ENCODE measurements at regions not wholly inside any gene's neighbourhood (a gene's known extent, or its start where the extent isn't known, plus 50 kb on each side); places are given as distances from the start of the nearest gene placed in this dataset.

DNA sequence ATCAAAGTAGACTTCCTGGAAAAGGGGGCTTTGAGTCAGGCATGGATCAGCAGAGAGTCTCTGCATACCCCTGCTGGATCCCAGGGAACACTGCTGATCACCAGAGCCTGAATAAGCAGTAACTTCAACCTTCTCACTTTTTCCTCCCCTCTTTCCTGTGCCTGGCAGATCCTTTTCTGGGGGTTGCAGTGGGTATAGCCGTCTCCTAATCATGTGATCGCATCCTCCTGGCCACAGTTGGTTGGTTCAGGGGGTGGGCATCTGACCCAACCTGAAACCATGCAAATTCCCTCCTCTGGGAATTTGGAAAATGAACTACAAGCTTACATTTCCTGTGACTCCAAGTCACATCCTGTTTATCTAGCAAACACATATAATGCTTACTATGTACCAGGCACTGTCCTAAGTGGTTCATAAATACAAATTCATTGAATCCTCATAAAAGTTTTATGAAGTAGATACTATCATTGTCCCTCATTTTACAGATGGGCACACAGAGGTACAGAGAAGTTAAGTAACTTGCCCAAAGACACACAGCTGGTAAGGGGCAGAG, 120.3 kb downstream of the AXIN2 start:
- no peak overlapping the region for H3K27ac ChIP-seq (ENCODE audit: poor library complexity, severe bottlenecking)
- H3K27me3 ChIP-seq (ENCODE audit: insufficient read depth, poor library complexity, severe bottlenecking), result peaks cover 4% of the 10 kb centered on the region
- no peak for ATAC-seq (ENCODE audit: low read depth)
- H3K9me3 ChIP-seq (ENCODE audit: severe bottlenecking), result no peaks in the 10 kb centered on the region
- DNase-seq (ENCODE audit: low spot score), result no peak
- H3K4me3 ChIP-seq (ENCODE audit: severe bottlenecking), result no peak overlapping the region
- TF ChIP-seq, protein P1, sequence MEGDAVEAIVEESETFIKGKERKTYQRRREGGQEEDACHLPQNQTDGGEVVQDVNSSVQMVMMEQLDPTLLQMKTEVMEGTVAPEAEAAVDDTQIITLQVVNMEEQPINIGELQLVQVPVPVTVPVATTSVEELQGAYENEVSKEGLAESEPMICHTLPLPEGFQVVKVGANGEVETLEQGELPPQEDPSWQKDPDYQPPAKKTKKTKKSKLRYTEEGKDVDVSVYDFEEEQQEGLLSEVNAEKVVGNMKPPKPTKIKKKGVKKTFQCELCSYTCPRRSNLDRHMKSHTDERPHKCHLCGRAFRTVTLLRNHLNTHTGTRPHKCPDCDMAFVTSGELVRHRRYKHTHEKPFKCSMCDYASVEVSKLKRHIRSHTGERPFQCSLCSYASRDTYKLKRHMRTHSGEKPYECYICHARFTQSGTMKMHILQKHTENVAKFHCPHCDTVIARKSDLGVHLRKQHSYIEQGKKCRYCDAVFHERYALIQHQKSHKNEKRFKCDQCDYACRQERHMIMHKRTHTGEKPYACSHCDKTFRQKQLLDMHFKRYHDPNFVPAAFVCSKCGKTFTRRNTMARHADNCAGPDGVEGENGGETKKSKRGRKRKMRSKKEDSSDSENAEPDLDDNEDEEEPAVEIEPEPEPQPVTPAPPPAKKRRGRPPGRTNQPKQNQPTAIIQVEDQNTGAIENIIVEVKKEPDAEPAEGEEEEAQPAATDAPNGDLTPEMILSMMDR (IDR thresholded peaks at IDR 0.05; ENCODE audit: poor library complexity, severe bottlenecking), result no peak
- no peaks in the 10 kb centered on the region for H3K4me1 ChIP-seq (ENCODE audit: insufficient read depth, poor library complexity, severe bottlenecking)
- no peaks in the 10 kb centered on the region for H3K36me3 ChIP-seq (ENCODE audit: low read depth)

DNA sequence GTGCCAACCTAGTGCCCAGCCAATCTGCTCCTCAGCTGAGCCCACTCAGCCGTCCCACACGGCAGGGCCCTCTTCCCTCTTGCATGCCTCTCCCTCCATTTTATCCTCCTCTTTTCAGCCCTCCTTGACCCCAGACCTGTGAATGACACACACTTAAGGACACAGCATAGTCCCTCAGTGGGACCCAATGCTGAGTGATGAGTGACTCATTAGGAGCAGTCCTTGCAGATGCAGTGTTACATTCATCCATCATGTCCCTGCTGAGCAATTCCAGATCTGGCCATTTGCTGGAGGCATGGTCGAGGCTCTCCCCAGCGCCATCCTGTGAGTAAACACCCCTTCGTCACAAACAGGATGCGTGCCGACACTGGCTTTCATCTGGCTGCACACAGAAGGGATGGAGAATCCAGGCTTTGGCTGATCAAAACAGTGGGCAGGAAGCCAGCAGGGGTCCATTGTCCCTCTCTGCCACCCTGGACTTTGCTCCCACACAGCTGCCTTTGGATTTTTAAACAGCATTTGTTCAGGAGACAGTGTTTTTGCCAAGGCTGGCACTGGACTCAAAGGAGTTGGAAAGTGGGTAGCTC, 122.6 kb downstream of the AXIN2 start:
- TF ChIP-seq, protein P1 (IDR thresholded peaks at IDR 0.05; ENCODE audit: poor library complexity, severe bottlenecking), result no peak
- no peak for ATAC-seq (ENCODE audit: low read depth)
- DNase-seq (ENCODE audit: low spot score), result no peak
- Histone ChIP-seq H3K27me3 (ENCODE audit: insufficient read depth, poor library complexity, severe bottlenecking) (peaks cover 4% of the 10 kb centered on the region), H3K9me3 (ENCODE audit: severe bottlenecking) (no peaks in the 10 kb centered on the region), H3K36me3 (ENCODE audit: low read depth) (no peaks in the 10 kb centered on the region), H3K27ac (ENCODE audit: poor library complexity, severe bottlenecking) (no peak overlapping the region), H3K4me1 (ENCODE audit: insufficient read depth, poor library complexity, severe bottlenecking) (peaks cover 4% of the 10 kb centered on the region), H3K4me3 (ENCODE audit: severe bottlenecking) (no peak overlapping the region)

DNA sequence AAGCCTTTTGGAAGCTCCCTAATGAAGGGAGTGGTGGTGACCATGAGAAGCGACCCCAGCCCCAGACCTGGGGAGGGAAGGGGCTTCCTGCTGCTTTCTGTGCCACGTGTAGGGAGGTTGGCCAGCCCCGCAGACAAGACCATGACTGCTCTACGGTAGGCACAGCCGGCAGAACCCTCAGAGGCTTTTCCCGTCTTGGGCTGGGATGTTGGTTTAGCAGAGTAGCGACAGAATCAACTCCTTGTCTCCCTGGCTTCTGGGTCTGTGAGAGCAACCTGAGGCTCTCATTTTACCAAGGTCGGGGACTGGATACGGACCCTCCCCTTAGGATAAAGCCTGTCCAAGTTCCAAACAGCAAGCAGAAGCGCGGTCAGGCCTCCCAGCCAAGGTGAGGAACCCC, 123.3 kb downstream of the AXIN2 start:
- ATAC-seq (ENCODE audit: low read depth), result no peak
- peaks cover 4% of the 10 kb centered on the region for H3K27me3 ChIP-seq (ENCODE audit: insufficient read depth, poor library complexity, severe bottlenecking)
- DNase-seq (ENCODE audit: low spot score), result no peak
- peaks cover 4% of the 10 kb centered on the region for H3K4me1 ChIP-seq (ENCODE audit: insufficient read depth, poor library complexity, severe bottlenecking)
- TF ChIP-seq, protein P1 (IDR thresholded peaks at IDR 0.05; ENCODE audit: poor library complexity, severe bottlenecking), result no peak
- H3K27ac ChIP-seq (ENCODE audit: poor library complexity, severe bottlenecking), result no peak overlapping the region
- H3K4me3 ChIP-seq (ENCODE audit: severe bottlenecking), result no peak overlapping the region
- no peaks in the 10 kb centered on the region for H3K36me3 ChIP-seq (ENCODE audit: low read depth)
- no peaks in the 10 kb centered on the region for H3K9me3 ChIP-seq (ENCODE audit: severe bottlenecking)

DNA sequence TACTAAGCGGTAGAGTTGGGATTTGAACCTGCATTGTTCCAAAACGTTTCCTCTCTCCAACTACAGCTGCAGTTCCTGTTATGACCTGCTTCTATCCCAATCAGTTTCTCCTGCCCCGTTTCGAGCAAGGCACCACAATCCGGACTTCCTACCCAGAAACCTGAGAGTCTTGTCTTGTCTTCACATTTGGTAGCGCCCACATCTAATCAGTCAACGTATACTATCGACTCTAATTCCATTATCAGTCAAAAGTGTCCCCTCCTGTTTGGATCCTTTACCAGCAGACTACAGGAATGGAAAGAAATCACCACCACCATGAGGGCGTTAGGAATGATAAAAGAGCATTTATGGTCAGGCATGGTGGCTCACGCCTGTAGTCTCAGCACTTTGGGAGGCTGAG, 124.6 kb downstream of the AXIN2 start:
- TF ChIP-seq, protein P1 (IDR thresholded peaks at IDR 0.05; ENCODE audit: poor library complexity, severe bottlenecking), result no peak
- DNase-seq (ENCODE audit: low spot score), result no peak
- peaks cover 4% of the 10 kb centered on the region for H3K27me3 ChIP-seq (ENCODE audit: insufficient read depth, poor library complexity, severe bottlenecking)
- no peak for ATAC-seq (ENCODE audit: low read depth)
- no peak overlapping the region for H3K27ac ChIP-seq (ENCODE audit: poor library complexity, severe bottlenecking)
- no peaks in the 10 kb centered on the region for H3K9me3 ChIP-seq (ENCODE audit: severe bottlenecking)
- no peak overlapping the region for H3K4me3 ChIP-seq (ENCODE audit: severe bottlenecking)
- peaks cover 4% of the 10 kb centered on the region for H3K4me1 ChIP-seq (ENCODE audit: insufficient read depth, poor library complexity, severe bottlenecking)
- no peaks in the 10 kb centered on the region for H3K36me3 ChIP-seq (ENCODE audit: low read depth)

DNA sequence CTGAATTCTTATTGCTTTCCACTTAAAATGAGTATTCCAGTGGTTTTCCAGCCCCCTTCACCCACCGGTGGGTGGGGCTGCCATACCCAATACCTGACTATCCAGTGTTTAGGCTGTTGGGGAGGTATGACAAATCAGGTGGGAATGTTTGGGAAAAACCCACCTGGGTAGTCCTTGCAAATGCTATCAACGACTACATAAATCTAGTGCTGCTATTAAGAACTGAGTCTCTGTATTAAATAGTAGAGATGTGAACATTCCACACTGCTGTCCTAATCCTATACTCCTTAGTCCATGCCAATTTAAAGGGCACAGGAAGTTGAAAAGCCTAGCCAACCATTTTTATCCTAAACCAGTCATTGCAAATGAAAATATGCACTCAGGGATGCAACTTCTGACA, 126.6 kb downstream of the AXIN2 start:
- Histone ChIP-seq H3K36me3 (ENCODE audit: low read depth) (no peaks in the 10 kb centered on the region), H3K4me3 (ENCODE audit: severe bottlenecking) (no peak overlapping the region), H3K9me3 (ENCODE audit: severe bottlenecking) (no peaks in the 10 kb centered on the region), H3K4me1 (ENCODE audit: insufficient read depth, poor library complexity, severe bottlenecking) (peaks cover 4% of the 10 kb centered on the region), H3K27me3 (ENCODE audit: insufficient read depth, poor library complexity, severe bottlenecking) (peaks cover 4% of the 10 kb centered on the region), H3K27ac (ENCODE audit: poor library complexity, severe bottlenecking) (no peak overlapping the region)
- TF ChIP-seq, protein P1 (IDR thresholded peaks at IDR 0.05; ENCODE audit: poor library complexity, severe bottlenecking), result no peak
- DNase-seq (ENCODE audit: low spot score) (no peak), ATAC-seq (ENCODE audit: low read depth) (peak; percentile 54; the same call in 1 of the 3 replicates)

Measured in RWPE2 (cell line).